IPS-18c (cell line): ENCODE measurements at regions not wholly inside any gene's neighbourhood (a gene's known extent, or its start where the extent isn't known, plus 50 kb on each side); places are given as distances from the start of the nearest gene placed in this dataset.

ENCODE experiments used
- H3K4me3 ChIP-seq: 2 replicates; pipeline ENCODE4 v1.7.0; 2013; ENCODE audit warnings: low read depth, mild to moderate bottlenecking, low read length, moderate library complexity; ENCODE audit not compliant: insufficient read depth
- H3K9me3 ChIP-seq: one replicate; pipeline ENCODE4 v1.6.1; 2013; ENCODE audit warnings: mild to moderate bottlenecking, low read length, moderate library complexity; ENCODE audit not compliant: control insufficient read depth, insufficient read depth

DNA sequence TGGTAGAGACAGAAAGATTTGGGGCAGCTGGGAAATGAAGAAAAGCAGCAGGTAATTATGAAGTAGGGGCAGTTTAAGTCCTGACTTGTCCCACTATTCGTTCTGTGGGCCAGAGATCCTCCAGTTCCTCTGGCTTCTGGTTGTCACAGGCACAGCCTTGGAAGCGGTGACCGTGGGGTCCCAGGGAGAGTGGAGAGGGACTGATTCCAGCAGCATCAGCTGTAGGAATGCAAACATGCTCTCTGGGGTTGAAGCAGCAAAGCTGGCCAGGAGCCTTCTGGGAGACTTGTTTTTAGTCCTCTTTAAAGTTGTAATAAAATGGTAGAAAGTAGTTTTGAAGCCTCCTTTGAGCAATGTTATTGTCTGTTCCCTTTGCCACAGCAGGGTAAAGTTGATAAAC is 488.0 kb downstream of the LMO4 start:
- H3K4me3 ChIP-seq = no peak overlapping the region
- no peaks in the 10 kb centered on the region for H3K9me3 ChIP-seq

GRCh38 chr1:87820668-87821334 is 492.1 kb downstream of the LMO4 start:
- H3K9me3 ChIP-seq = no peaks in the 10 kb centered on the region
- H3K4me3 ChIP-seq = no peak overlapping the region

- Histone ChIP-seq H3K9me3 (no peaks in the 10 kb centered on the region), H3K4me3 (no peak overlapping the region)
Measured at GRCh38 chr1:87821335-87821697, 492.6 kb downstream of the LMO4 start.

- H3K4me3 ChIP-seq = no peak overlapping the region
- no peaks in the 10 kb centered on the region for H3K9me3 ChIP-seq
Measured at GRCh38 chr1:87826681-87827251, 498.1 kb downstream of the LMO4 start.

GRCh38 chr1:87829360-87829759 is 500.7 kb downstream of the LMO4 start:
- Histone ChIP-seq H3K4me3 (no peak overlapping the region), H3K9me3 (no peaks in the 10 kb centered on the region)

DNA sequence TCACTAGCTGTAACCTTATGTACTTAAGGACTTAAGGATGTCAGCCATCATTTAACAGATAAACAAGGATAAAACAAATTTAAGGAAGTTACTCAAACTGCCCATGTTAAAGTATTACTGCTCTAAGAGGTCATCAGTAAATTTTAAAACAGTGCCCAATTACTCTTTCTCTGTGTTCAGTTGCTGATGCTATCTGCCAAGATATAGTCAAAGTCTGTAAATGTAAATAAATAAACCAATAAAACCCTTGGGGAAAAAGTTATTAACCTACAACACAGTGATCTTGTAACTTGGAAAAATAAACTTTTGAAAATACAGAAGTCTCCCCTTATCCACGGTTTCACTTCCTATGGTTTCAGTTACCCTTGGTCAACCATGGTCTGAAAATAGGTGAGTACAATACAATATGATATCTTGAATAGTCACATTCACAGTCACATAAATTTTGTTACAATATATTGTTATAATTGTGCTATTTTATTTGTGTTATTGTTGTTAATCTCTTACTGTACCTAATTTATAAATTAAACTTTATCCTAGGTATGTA is 501.8 kb downstream of the LMO4 start:
- no peak overlapping the region for H3K4me3 ChIP-seq

DNA sequence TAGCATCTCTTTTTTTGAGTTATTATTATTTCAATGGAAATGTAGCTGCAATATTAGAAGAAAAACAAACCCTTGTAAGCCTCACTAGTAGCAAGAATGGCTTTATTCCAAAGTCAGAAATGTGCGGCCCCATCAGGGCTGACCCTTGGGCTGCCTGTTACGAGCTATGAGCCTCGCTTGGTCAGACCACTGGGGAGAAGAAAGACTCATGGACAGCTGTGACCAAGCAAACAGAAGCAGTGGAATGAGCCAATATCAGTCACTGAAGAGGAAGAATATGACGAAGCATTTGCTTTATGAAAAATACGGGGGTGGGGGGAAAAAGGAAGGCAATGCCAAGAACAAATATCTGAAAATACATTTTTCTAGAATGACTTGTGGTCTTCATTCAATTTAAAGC is 504.5 kb downstream of the LMO4 start:
- no peak overlapping the region for H3K4me3 ChIP-seq
- no peaks in the 10 kb centered on the region for H3K9me3 ChIP-seq

More for the DNA sequence above, 501.8 kb downstream of the LMO4 start:
- no peaks in the 10 kb centered on the region for H3K9me3 ChIP-seq

- H3K4me3 ChIP-seq = no peak overlapping the region
- no peaks in the 10 kb centered on the region for H3K9me3 ChIP-seq
Measured at GRCh38 chr1:87834151-87834550, 505.5 kb downstream of the LMO4 start.

- Histone ChIP-seq H3K4me3 (no peak overlapping the region), H3K9me3 (no peaks in the 10 kb centered on the region)
Measured at GRCh38 chr1:87834941-87835340, 506.3 kb downstream of the LMO4 start.

DNA sequence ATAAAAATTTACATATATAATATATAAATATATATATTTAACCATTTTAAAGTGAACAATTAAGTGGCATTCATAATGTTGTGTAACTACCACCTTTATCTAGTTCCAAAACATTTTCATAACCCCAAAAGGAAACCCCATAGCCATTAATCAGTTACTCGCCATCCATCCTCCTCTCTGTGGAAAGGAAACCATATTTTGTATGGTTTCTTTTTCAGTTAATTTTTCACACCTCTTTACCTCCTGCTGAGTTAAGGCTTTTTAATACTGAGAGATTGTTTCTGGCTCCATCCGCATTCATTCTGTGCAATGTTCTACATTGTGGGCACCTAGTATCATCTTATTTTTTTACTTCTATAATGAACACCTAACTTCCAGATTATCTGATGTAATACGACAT is 512.1 kb downstream of the LMO4 start:
- Histone ChIP-seq H3K9me3 (no peaks in the 10 kb centered on the region), H3K4me3 (no peak overlapping the region)

- no peaks in the 10 kb centered on the region for H3K9me3 ChIP-seq
Measured at GRCh38 chr1:87841332-87841731, 512.7 kb downstream of the LMO4 start.

GRCh38 chr1:87842156-87842555 is 513.5 kb downstream of the LMO4 start:
- Histone ChIP-seq H3K4me3 (no peak overlapping the region), H3K9me3 (no peaks in the 10 kb centered on the region)

More at GRCh38 chr1:87841332-87841731, 512.7 kb downstream of the LMO4 start:
- H3K4me3 ChIP-seq = no peak overlapping the region

DNA sequence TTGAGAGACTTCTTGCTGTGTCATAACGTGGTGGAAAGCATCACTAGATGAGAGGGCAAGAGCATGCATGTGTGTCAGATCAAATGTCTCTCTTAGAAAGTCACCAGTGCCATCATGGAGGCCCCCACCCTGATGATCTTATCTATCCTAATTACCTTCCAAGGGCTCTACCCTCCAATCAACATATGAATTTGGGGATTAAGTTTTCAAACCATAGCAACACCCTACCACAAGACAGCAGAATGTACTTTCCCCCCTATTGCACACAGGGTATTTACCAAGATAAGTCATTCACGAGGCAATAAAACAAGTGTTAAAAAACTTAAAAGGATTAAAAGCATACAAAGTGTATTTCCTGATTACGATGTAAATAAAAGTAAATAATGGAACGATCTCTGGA is 515.6 kb downstream of the LMO4 start:
- Histone ChIP-seq H3K9me3 (no peaks in the 10 kb centered on the region), H3K4me3 (no peak overlapping the region)

DNA sequence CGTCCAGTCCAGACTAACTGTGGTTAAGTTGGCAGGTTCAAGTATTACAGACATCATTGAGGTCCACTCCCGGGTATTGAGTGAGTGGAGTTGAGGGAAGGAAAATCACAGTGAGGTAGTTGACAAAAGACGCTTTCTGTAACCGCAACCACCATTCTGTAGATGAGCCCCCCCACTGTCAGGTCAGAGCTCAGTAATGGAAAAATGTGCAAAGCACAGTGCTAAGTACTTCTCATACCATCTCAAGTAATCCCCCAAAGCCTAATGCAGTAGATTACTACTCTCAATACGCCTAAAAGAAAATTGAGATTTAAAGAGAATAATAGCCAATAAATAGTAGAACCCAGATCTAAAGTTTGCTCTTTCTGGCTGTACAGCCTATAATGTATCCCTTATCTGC is 522.8 kb downstream of the LMO4 start:
- no peaks in the 10 kb centered on the region for H3K9me3 ChIP-seq
- no peak overlapping the region for H3K4me3 ChIP-seq

DNA sequence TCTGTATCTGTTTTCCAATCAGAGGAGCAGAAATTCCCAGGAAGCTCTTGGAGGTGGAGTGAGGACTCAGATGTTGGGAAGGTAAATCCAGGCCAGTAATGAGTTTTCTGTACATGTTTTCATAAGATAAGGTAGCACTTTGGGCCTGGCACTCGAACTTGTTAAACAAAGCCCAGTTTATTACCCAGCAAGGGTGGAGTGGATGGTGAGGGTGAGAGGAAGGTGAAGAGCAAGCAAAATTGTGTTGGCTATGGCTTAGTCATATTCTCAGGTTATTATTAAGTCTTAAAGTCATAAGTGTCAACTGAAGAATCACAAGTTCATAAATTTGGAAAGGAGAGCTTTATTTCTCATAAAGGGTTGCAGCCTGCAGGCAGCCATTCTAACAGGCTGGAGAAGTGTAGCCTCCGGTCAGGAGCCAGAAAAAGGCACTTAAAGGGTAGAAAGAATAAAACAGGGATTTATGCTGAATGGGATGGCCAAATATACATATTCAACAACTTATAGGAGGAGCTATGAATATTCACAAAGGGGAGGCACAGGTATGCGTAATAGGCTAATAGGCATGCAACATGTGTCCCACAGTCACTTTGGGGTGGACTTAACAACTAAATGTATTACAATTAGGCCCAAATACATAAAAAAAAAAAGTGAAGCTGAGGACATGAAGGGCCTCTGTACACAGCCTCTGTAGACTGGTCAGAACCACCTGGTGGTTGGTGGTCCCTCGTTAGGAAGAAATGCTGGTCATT is 523.9 kb downstream of the LMO4 start:
- H3K9me3 ChIP-seq = no peaks in the 10 kb centered on the region
- no peak overlapping the region for H3K4me3 ChIP-seq

DNA sequence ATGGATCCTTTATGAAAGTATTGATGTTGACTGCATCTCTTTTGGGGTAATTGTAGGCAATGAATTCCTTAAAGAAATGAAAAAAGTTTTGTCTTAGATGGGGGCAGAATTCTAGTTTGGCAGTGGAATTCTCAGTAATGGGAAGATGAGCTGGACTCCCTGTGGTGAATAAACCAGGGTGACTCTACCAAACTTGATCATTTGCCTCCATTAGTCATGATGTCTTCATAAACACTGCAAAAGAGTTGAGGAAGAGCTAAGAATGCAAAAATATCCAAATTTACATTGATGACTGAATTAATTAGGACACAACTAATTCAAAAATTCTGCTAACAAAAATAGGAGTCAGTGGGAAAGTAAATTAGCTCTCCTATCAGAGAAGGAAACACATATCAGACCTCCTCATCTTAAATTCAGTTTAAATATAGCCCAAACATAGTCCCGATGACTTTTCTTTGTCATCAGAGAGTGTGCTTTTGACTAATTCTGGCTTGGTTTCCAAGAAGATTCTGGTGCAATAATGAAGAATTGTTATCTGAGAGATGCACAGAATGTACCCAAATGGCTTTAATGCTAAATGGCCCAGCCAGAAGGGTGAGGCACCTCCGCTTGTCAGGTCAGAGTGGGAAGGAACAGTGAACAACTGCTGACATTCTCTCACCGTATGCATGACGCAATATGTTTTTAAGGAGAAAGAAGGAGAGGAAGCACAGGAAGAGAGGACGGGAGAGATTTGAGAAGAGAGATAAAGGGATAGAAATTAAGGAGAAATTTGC is 525.1 kb downstream of the LMO4 start:
- no peaks in the 10 kb centered on the region for H3K9me3 ChIP-seq
- H3K4me3 ChIP-seq = no peak overlapping the region

DNA sequence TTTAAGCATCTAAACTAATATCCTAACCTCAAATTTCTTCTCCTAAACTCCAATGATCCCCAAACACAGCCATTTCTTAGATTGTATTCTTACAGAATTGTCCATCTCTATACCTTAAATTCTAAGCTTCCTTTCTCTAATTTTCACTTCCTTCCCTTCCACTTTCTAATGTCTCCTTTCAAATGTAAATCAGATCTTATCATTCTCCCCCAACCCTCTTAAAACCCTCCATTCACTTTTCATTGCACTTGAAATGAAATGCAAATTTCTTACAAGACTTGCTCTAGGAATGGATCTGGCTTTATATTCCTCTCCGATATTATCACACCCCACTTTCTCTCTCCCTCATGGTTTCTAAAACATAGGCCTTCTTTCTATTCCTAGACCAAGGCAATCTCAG is 534.6 kb downstream of the LMO4 start:
- H3K4me3 ChIP-seq = no peak overlapping the region
- no peaks in the 10 kb centered on the region for H3K9me3 ChIP-seq
